Adrenal gland (tissue), 9 donors: ENCODE measurements at regions not wholly inside any gene's neighbourhood (a gene's known extent, or its start where the extent isn't known, plus 50 kb on each side); places are given as distances from the start of the nearest gene placed in this dataset.

Experiments used
- DNase-seq, 7 donors: peaks; one replicate each; pipeline ENCODE4 v3.0.0-alpha.2; 2019 to 2020
- H3K27ac ChIP-seq, 5 donors: fragments of 200-600 bp; sonication (generic) in 4 of 5; 1 replicate in 3 of 5; 2 replicates in 2 of 5; pipeline versions ENCODE4 v1.5.1 to v1.8.0; 2016 to 2020; ENCODE audit warnings: mild to moderate bottlenecking in 1 of 5
- H3K27me3 ChIP-seq: fragments of 200-600 bp; 2 replicates; pipeline ENCODE4 v1.8.0; 2021
- H3K36me3 ChIP-seq, 2 donors: fragments of 200-600 bp; replicated peaks in 1 of 2; 1 replicate in 1 of 2; 2 replicates in 1 of 2; pipeline versions ENCODE4 v1.5.1 to v1.8.0; 2018 to 2022
- H3K4me1 ChIP-seq, 2 donors: fragments of 200-600 bp; replicated peaks in 1 of 2; 1 replicate in 1 of 2; 2 replicates in 1 of 2; pipeline versions ENCODE4 v1.5.1 to v1.8.0; 2018 to 2021
- H3K4me3 ChIP-seq, 4 donors: fragments of 200-600 bp; sonication (generic) in 3 of 4; one replicate each; pipeline ENCODE4 v1.5.1; 2016 to 2018
- H3K9me3 ChIP-seq, 3 donors: fragments of 200-600 bp; sonication (generic) in 1 of 3; replicated peaks in 1 of 3; 1 replicate in 2 of 3; 2 replicates in 1 of 3; pipeline versions ENCODE4 v1.5.1 to v1.8.0; 2016 to 2021
- POLR2A ChIP-seq, 2 donors: fragments of 450-650 bp; IDR thresholded peaks; one replicate each; pipeline ENCODE4 v1.6.1; 2017; ENCODE audit warnings: antibody characterized with exemption in 2 of 2, mild to moderate bottlenecking in 2 of 2, moderate library complexity in 1 of 2
- WGBS, 4 donors: extraction: QIAGEN DNeasy Blood & Tissue Kit in 2 of 4; methylation state at CpG; one replicate each; pipeline versions ENCODE4 v1.1.5 to v1.1.7; 2013 to 2017; 5-methylcytosine and 5-hydroxymethylcytosine counted together
- intact Hi-C, 2 donors: fragments of 100-400 bp; cut with DNase I; formaldehyde crosslinking; loops; one replicate each; pipeline versions ENCODE4 v1.14.1 to v1.15.0; 2022 to 2023
- TF ChIP-seq, protein P1 (sequence below), 6 experiments: fragments of 450-650 bp in 4 of 6; fragments of 200-600 bp in 2 of 6; sonication (generic) in 1 of 6; IDR thresholded peaks; 1 replicate in 5 of 6; 2 replicates in 1 of 6; pipeline versions ENCODE4 v1.5.1 to v1.8.0; 2016 to 2021; ENCODE audit warnings: antibody characterized with exemption in 6 of 6, mild to moderate bottlenecking in 2 of 6, moderate library complexity in 1 of 6
- donor health status: healthy with polysubstance abuse.
- donor health status: Bipolar disorder and iron deficiency.
- donor health status: DM: yes; HTN: yes; CAD: no.
- donor health status: DM: no; HTN: no; CAD: no.
- donor health status: DM: no; HTN: no; CAD: no.

DNA sequence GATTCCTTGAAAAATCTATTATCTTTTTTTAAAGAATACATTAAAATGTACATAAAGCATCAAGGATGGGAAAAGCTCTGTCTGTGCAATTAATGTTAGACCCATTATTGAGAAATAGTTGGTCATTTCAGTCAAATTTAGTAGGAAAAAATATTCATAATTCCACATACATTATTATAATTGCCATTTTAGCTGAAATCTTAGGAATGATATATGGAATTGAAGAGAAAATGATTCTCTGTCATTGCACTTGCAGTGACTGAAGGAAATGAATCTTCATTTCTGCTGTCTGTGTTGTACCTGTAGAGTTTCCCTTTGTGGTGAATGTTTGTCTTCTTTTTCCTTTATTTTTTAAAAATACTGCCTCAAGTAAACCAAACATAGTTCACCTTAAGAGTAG, 473.9 kb downstream of the C3orf38 start:
- intact Hi-C loops, result no loop called here
- no peak overlapping the region for H3K27ac ChIP-seq
- H3K9me3 ChIP-seq, result no peaks in the 10 kb centered on the region
- H3K4me1 ChIP-seq, result no peaks in the 10 kb centered on the region
- TF ChIP-seq, protein P1, sequence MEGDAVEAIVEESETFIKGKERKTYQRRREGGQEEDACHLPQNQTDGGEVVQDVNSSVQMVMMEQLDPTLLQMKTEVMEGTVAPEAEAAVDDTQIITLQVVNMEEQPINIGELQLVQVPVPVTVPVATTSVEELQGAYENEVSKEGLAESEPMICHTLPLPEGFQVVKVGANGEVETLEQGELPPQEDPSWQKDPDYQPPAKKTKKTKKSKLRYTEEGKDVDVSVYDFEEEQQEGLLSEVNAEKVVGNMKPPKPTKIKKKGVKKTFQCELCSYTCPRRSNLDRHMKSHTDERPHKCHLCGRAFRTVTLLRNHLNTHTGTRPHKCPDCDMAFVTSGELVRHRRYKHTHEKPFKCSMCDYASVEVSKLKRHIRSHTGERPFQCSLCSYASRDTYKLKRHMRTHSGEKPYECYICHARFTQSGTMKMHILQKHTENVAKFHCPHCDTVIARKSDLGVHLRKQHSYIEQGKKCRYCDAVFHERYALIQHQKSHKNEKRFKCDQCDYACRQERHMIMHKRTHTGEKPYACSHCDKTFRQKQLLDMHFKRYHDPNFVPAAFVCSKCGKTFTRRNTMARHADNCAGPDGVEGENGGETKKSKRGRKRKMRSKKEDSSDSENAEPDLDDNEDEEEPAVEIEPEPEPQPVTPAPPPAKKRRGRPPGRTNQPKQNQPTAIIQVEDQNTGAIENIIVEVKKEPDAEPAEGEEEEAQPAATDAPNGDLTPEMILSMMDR (IDR thresholded peaks at IDR 0.05), result no peak
- TF ChIP-seq POLR2A (IDR thresholded peaks at IDR 0.05), result no peak
- no peak for DNase-seq
- H3K36me3 ChIP-seq, result no peaks in the 10 kb centered on the region
- H3K27me3 ChIP-seq, result no peaks in the 10 kb centered on the region
- H3K4me3 ChIP-seq, result no peak overlapping the region

DNA sequence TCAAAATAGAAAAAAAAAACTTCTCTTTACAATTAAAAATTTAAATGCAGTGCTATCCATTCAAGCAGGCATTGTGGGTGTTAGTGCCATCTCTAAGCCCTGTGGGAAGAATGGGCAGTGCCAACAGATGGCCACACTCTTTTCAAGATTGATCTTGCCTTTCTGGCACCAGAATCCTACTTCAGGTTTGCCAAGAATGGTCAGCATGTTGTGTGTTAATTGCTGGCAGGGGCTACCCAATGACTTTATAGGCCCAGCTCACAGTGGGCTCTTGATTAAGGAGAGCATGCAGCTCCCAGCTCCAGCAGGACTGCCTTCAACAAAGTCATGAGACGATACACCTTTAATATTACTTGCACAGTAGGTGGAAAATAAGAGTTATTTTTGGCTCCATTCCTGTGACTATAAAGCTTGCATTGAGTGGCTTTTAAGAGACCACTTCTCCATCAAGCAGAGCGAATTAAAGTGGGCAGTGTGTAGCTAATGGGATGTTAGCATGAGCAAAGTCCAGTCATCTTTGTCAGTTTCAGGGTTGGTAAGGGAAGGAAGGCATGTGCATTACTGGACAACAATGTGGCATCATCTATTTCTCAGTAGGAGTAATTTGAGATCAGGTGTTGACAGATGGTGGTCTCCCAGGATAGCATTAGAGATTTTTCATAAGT, 476.8 kb downstream of the C3orf38 start:
- H3K4me3 ChIP-seq, result no peak overlapping the region
- no peaks in the 10 kb centered on the region for H3K9me3 ChIP-seq
- TF ChIP-seq, protein P1 (IDR thresholded peaks at IDR 0.05), result no peak
- no peak for TF ChIP-seq POLR2A (IDR thresholded peaks at IDR 0.05)
- H3K27me3 ChIP-seq, result no peaks in the 10 kb centered on the region
- H3K27ac ChIP-seq, result no peak overlapping the region
- H3K4me1 ChIP-seq, result no peaks in the 10 kb centered on the region
- no peak for DNase-seq
- no peaks in the 10 kb centered on the region for H3K36me3 ChIP-seq
- WGBS, 4 donors, result 53 to 93% (median 76%) methylated on average over 2 of the region's 2 CpGs
- intact Hi-C loops, result no loop called here

DNA sequence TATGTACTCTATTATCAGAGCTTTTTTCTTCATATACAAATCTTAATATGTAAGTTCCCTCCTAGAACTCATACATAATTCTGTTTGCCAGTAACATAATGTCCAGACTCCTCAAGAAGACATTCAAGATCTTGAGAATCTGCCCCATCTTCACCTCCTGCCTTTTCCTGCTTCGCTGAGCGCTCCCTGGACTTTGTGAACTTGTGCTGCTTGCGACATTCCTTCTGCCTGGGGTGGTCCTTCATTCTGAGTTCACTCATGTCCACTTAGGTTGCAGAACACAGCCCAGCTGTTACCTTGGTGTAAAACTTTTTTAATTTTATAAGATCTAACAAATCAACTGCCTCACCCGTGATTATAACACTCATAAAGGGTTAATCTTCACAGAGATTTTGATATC, 478.5 kb upstream of the EPHA3 start:
- no peaks in the 10 kb centered on the region for H3K36me3 ChIP-seq
- WGBS, 4 donors, result 82 to 90% (median 84%) methylated on average over 4 of the region's 4 CpGs
- intact Hi-C loops, result no loop called here

DNA sequence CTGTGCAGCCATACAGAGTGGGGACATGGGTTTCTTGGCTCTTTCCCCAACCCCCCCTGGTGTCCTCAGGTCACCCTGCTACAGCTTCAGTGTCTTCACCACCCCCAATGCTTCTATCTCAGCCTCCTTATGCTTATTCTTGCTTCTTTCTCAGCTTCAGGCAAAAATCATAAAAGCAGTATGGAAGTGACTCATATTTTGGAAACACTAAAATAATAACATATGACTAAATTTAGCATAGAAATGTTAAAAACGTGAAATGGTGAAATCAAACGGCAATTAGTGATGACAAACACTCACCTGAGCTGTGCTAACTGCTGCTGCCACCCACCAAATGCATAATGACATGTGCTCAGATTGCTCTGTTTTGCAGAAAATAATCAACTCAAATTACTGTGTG, 475.2 kb upstream of the EPHA3 start:
- H3K4me3 ChIP-seq, result no peak overlapping the region
- 47 to 64% (median 58%) methylated on average over 2 of the region's 2 CpGs for WGBS, 4 donors
- no peaks in the 10 kb centered on the region for H3K9me3 ChIP-seq
- no peaks in the 10 kb centered on the region for H3K4me1 ChIP-seq
- H3K27me3 ChIP-seq, result no peaks in the 10 kb centered on the region
- intact Hi-C loops, result no loop called here
- no peak overlapping the region for H3K27ac ChIP-seq
- H3K36me3 ChIP-seq, result no peaks in the 10 kb centered on the region
- TF ChIP-seq, protein P1 (IDR thresholded peaks at IDR 0.05), result no peak
- TF ChIP-seq POLR2A (IDR thresholded peaks at IDR 0.05), result no peak
- DNase-seq, result no peak

More for the DNA sequence above, 478.5 kb upstream of the EPHA3 start:
- no peak for TF ChIP-seq POLR2A (IDR thresholded peaks at IDR 0.05)
- TF ChIP-seq, protein P1 (IDR thresholded peaks at IDR 0.05), result no peak
- Histone ChIP-seq H3K27ac (no peak overlapping the region), H3K9me3 (no peaks in the 10 kb centered on the region), H3K4me3 (no peak overlapping the region), H3K4me1 (no peaks in the 10 kb centered on the region), H3K27me3 (no peaks in the 10 kb centered on the region)
- no peak for DNase-seq
